GM12892 (cell line): ENCODE measurements at regions not wholly inside any gene's neighbourhood (a gene's known extent, or its start where the extent isn't known, plus 50 kb on each side); places are given as distances from the start of the nearest gene placed in this dataset.

ENCODE experiments used
- DNase-seq: peaks from one replicate; pipeline ENCODE4 v3.0.0; 2011; ENCODE audit not compliant: insufficient read length
- FAIRE-seq: peaks from 2 replicates; lab custom pipeline; 2011; peaks lifted over from hg19 to GRCh38; lab: Jason Lieb, UNC
- POLR2A ChIP-seq: IDR thresholded peaks from 2 replicates; pipeline ENCODE4 v1.6.1; 2011; ENCODE audit warnings: low read depth, low read length, control low read depth
- POLR2AphosphoS5 ChIP-seq: IDR thresholded peaks from 2 replicates; pipeline ENCODE4 v1.6.1; 2011; ENCODE audit warnings: low read depth, low read length, control low read depth
- TAF1 ChIP-seq: IDR thresholded peaks from 2 replicates; pipeline ENCODE4 v1.6.1; 2011; ENCODE audit warnings: low read depth, mild to moderate bottlenecking, control low read depth, low read length, borderline replicate concordance

DNA sequence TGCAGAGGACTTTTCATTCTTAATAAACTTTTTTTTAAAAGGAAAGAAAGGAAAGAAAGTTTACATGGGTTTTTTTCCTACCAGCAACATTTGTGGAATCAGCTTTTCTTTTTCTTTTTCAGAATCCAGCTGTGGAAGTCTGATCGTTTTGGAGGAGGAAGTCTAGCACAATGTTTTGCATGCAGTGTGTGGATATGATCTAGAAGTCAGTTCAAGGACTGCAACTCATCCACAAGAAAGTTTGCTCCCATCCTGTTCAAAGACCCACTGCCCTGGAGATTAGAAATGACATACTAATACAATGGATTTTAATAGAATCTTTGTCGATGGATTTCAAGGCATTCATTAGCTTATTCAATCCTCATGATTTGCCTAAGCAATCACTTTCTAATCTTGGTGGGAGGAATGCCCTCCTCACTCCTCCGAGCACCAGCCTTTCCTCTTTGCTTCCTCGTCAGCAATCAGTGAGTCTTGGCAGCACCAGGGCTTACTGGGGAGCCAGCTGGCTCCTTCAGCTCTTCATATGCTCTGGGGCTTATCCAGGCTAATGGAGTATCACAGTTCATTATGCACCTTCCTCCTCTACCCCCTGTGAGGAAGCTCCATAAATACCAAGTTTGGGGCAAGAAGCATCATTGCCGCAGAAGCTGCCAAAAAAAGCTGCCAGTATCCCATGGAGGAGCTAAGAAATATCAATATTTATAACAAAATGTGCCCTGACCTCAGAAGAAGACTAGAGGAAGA is 392.3 kb upstream of the PKN2 start:
- DNase-seq: no peak
- TF ChIP-seq POLR2AphosphoS5: no peak
- no peak for TF ChIP-seq POLR2A
- TF ChIP-seq TAF1: no peak
- FAIRE-seq: no peak

- no peak for DNase-seq
- TF ChIP-seq POLR2AphosphoS5: no peak
- no peak for TF ChIP-seq TAF1
- TF ChIP-seq POLR2A: no peak
- FAIRE-seq: no peak
Observed at GRCh38 chr1:88293691-88294190, 390.3 kb upstream of the PKN2 start.

DNA sequence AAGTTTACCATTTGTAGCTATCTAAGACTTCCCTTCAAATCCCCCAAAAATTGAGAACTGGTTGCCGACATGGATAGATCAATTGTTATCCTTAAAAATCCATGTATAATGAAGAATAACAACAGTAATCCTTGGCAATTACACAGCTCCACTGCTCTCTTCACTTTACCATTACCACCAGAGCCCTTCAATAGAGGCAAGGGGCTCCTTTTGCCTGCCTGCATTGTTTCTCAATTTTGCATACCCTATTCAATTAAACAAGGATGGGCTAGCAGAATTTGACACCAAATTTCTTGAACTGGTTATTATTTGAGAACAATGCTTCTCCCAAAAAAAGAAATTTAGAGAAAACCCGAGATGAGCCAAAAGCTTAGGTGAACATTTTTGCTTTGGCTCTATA is 387.8 kb upstream of the PKN2 start:
- FAIRE-seq (no peak), DNase-seq (no peak)
- no peak for TF ChIP-seq POLR2AphosphoS5

- DNase-seq (no peak), FAIRE-seq (no peak)
- TF ChIP-seq TAF1: no peak
- TF ChIP-seq POLR2AphosphoS5: no peak
- TF ChIP-seq POLR2A: no peak
Observed at GRCh38 chr1:88296642-88297041, 387.4 kb upstream of the PKN2 start.

- FAIRE-seq (no peak), DNase-seq (no peak)
- TF ChIP-seq POLR2AphosphoS5 (no peak), POLR2A (no peak), TAF1 (no peak)
Observed at GRCh38 chr1:88298506-88298905, 385.6 kb upstream of the PKN2 start.

DNA sequence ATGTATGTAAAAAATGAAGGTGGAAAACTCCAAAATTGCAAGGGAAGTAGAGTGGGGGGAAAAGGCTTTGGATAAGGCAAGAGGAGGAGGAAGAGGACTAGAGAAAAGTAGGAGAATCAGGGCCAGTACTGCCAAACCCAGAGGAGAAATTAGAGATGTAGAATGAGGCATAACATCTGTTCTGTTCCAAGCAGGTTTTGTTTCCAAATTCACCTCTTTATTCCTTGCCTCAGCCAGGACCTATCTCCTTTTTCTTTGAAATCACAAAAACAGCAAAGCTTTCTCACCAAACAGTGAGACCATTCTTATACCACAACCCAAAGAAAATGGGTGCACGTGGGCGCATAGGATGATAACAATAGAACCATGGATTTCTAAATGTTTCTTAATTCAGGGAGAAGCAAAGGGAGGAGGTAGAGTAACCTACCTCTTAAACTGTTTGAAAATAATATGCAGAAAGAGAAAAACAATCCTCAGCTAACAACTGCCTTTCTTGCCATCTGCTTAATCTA is 383.3 kb upstream of the PKN2 start:
- no peak for FAIRE-seq

GRCh38 chr1:88302843-88303486 is 381.1 kb upstream of the PKN2 start:
- DNase-seq (no peak), FAIRE-seq (no peak)
- TF ChIP-seq POLR2A (no peak), POLR2AphosphoS5 (no peak), TAF1 (no peak)

More for the DNA sequence above, 383.3 kb upstream of the PKN2 start:
- DNase-seq: no peak
- TF ChIP-seq POLR2AphosphoS5 (no peak), POLR2A (no peak), TAF1 (no peak)

DNA sequence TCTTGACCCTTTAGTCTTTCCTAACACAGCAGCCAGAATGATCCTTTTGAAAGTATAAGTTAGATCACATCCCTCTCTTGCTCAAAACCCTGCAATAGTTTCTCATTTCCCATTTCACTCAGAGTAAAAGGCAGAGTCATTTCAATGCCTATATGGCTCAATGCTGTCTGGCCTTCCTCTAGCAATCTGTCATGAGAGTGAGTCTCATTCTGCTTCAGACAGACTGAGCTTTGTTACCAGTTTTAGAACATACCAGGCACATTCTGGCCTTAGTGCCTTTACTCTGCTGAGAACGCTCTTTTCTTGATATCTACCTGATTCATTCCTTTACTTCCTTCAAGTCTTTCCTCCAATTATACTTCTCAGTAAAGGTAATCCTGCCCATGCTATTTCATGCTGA is 372.8 kb upstream of the PKN2 start:
- FAIRE-seq (no peak), DNase-seq (no peak)
- TF ChIP-seq POLR2AphosphoS5: no peak

DNA sequence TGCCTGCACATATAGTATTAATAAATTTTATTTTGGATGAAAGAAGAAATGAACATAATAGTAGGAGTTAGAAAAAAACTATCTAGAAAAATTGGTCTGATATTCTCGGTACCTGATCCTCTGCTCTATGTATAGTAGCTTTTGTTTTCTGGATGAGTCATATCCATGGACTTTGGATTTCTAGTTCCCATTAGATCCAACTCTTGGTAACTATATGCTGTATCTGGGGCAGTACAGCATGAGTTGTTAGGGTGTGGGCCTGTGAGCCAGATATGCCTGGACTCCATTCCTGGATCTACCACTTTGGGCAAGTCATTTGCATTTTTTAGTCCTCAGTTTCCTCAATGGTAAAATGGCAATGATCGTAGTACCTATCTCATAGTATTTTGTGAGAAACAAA is 372.2 kb upstream of the PKN2 start:
- no peak for DNase-seq

DNA sequence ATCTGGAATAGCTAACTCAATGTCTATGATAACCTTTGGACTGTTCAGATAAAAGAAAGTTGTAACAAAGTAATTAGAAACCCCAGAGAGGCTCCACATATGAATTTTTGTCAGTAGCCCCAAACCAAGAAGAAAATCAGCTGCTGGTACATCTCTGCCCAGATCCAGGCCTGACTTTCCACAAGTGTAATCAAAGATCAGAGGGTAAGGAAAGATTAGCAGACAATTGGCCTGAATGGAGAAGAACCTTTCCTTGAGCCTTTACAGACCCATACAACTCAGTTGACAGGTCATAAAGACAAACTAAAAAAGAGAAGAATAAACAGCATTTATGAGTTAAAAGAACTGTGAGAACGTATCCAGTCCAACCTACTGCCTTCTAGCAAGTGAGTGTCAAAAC is 366.7 kb upstream of the PKN2 start:
- no peak for FAIRE-seq
- TF ChIP-seq POLR2A (no peak), POLR2AphosphoS5 (no peak), TAF1 (no peak)
- no peak for DNase-seq

More for the DNA sequence above, 372.2 kb upstream of the PKN2 start:
- TF ChIP-seq TAF1 (no peak), POLR2AphosphoS5 (no peak), POLR2A (no peak)
- no peak for FAIRE-seq

GRCh38 chr1:88318740-88319139 is 365.3 kb upstream of the PKN2 start:
- TF ChIP-seq POLR2A (no peak), TAF1 (no peak), POLR2AphosphoS5 (no peak)
- FAIRE-seq: no peak
- DNase-seq: no peak

- DNase-seq (no peak), FAIRE-seq (no peak)
- TF ChIP-seq POLR2A: no peak
- TF ChIP-seq TAF1: no peak
- no peak for TF ChIP-seq POLR2AphosphoS5
Observed at GRCh38 chr1:88320291-88320690, 363.8 kb upstream of the PKN2 start.
